HepG2 (cell line): ENCODE measurements at regions not wholly inside any gene's neighbourhood (a gene's known extent, or its start where the extent isn't known, plus 50 kb on each side); places are given as distances from the start of the nearest gene placed in this dataset.

Source experiments
- HNRNPK ChIP-seq: fragments of 200-400 bp; formaldehyde crosslinking; IDR thresholded peaks from 2 replicates; pipeline ENCODE4 v1.6.1; 2018; ENCODE audit warnings: low read length, low read depth, moderate library complexity, mild to moderate bottlenecking; ENCODE audit not compliant: poor library complexity, severe bottlenecking
- PHB2 ChIP-seq: fragments of 450-650 bp; IDR thresholded peaks from 2 replicates; pipeline ENCODE4 v1.6.1; 2018; ENCODE audit not compliant: partially characterized antibody
- PITX1 ChIP-seq: sonication (generic); formaldehyde crosslinking; IDR thresholded peaks from 2 replicates; pipeline ENCODE4 v1.5.1; 2020; ENCODE audit warnings: mild to moderate bottlenecking, missing genetic modification reagents
- ZBTB40 ChIP-seq, 2 experiments: fragments of 450-650 bp in 1 of 2; sonication (generic) in 1 of 2; formaldehyde crosslinking in 1 of 2; IDR thresholded peaks; 2 replicates each; pipeline versions ENCODE4 v1.6.1 to v1.8.0; 2016 to 2022; ENCODE audit warnings: antibody characterized with exemption in 1 of 2, mild to moderate bottlenecking in 1 of 2, missing genetic modification reagents in 1 of 2
- ZNF232 ChIP-seq: sonication (generic); formaldehyde crosslinking; IDR thresholded peaks from 2 replicates; pipeline ENCODE4 v1.4.0; 2020; ENCODE audit warnings: missing genetic modification reagents, borderline replicate concordance
- ZNF329 ChIP-seq: sonication (generic); formaldehyde crosslinking; IDR thresholded peaks from 2 replicates; pipeline ENCODE4 v1.9.0; 2021; ENCODE audit warnings: low read depth, mild to moderate bottlenecking, missing genetic modification reagents
- ZNF354B ChIP-seq: sonication (generic); formaldehyde crosslinking; IDR thresholded peaks from 2 replicates; pipeline ENCODE4 v1.8.0; 2022; ENCODE audit warnings: mild to moderate bottlenecking, missing genetic modification reagents

- TF ChIP-seq ZBTB40 (IDR thresholded peaks at IDR 0.05) (no peak), ZBTB40 (CRISPR knock-in tag; IDR thresholded peaks at IDR 0.05) (no peak), HNRNPK (no peak), PHB2 (no peak), ZNF232 (CRISPR knock-in tag) (no peak), ZNF329 (CRISPR knock-in tag) (no peak), ZNF354B (no peak), PITX1 (CRISPR knock-in tag) (no peak)
Measured at GRCh38 chr15:25179673-25180511, 225.1 kb downstream of the SNRPN start (continued).
